GM06990 (cell line): ENCODE measurements at regions not wholly inside any gene's neighbourhood (a gene's known extent, or its start where the extent isn't known, plus 50 kb on each side); places are given as distances from the start of the nearest gene placed in this dataset.

Experiments
- DNase-seq: peaks from one replicate; pipeline ENCODE4 v3.0.0-alpha.2; 2011; ENCODE audit not compliant: insufficient read length; ENCODE audit errors: extremely low read depth
- H3K27me3 ChIP-seq: replicated peaks from 2 replicates; pipeline ENCODE4 v1.6.0; 2011; ENCODE audit warnings: low read length; ENCODE audit not compliant: control insufficient read depth, insufficient read depth
- H3K36me3 ChIP-seq: 2 replicates; pipeline ENCODE4 v1.5.1; 2011; ENCODE audit warnings: low read length; ENCODE audit not compliant: control insufficient read depth, insufficient read depth
- H3K4me3 ChIP-seq: replicated peaks from 2 replicates; pipeline ENCODE4 v1.5.1; 2011; ENCODE audit warnings: low read depth, mild to moderate bottlenecking, control low read depth, low read length
- CTCF ChIP-seq: IDR thresholded peaks from 2 replicates; pipeline ENCODE4 v1.5.1; 2011; ENCODE audit warnings: low read length, control low read depth, mild to moderate bottlenecking, inconsistent platforms; ENCODE audit not compliant: insufficient read depth, poor library complexity, severe bottlenecking

DNA sequence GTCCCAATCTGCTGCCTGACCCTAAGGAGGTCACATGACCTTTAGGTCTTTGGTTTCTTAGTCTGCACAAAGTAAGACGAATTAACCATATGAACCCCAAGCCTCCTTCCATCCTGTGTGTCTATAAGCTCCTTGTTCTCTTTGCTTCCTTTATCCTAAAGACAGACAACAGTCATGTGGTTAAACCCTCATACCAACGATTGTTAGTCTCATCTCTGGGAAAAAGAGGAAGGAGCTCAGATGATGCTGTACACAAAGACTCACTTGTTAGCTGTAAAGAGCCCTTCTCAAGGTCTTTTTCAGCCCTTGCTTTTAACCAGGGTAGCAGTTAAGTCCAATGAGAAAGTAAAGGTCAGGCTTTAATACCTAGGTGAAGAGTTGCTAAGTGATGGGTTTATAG is 443.7 kb downstream of the TNS1 start:
- H3K27me3 ChIP-seq, result peaks cover 3% of the 10 kb centered on the region
- no peak for DNase-seq
- no peak overlapping the region for H3K4me3 ChIP-seq
- no peaks in the 10 kb centered on the region for H3K36me3 ChIP-seq
- no peak for TF ChIP-seq CTCF

GRCh38 chr2:217555081-217555876 is 447.5 kb downstream of the TNS1 start:
- Histone ChIP-seq H3K36me3 (no peaks in the 10 kb centered on the region), H3K27me3 (peaks cover 3% of the 10 kb centered on the region), H3K4me3 (no peak overlapping the region)
- TF ChIP-seq CTCF, result no peak
- no peak for DNase-seq

GRCh38 chr2:217553679-217554078 is 449.1 kb downstream of the TNS1 start:
- no peak for TF ChIP-seq CTCF
- Histone ChIP-seq H3K36me3 (no peaks in the 10 kb centered on the region), H3K27me3 (peaks cover 3% of the 10 kb centered on the region), H3K4me3 (no peak overlapping the region)
- DNase-seq, result no peak

- no peak for TF ChIP-seq CTCF
These were observed 449.6 kb downstream of the TNS1 start for GRCh38 chr2:217553202-217553601.

DNA sequence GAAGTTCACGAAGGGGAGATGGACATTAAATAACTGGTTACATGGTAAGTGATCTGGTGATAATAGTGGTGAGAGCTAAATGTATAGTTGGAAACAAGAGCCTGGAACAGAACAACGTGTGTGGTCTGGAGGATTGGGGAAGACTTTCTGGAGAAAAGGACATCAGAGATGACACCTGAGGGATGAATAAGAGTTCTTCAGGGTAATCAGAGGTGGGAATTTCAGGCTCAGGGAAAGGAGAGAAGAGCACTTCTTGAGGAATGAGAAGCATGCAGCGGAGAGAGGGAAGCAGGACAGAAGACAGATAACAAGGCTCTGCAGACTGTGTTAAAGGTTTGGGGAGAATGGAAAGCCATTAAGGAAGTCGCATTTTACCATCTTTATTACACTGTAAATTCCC is 450.7 kb downstream of the TNS1 start:
- no peak for TF ChIP-seq CTCF
- Histone ChIP-seq H3K27me3 (no peaks in the 10 kb centered on the region; the same call in 1 of the 2 replicates), H3K4me3 (no peak overlapping the region), H3K36me3 (no peaks in the 10 kb centered on the region)
- no peak for DNase-seq

More at GRCh38 chr2:217553202-217553601, 449.6 kb downstream of the TNS1 start:
- H3K27me3 ChIP-seq, result peaks cover 3% of the 10 kb centered on the region
- no peaks in the 10 kb centered on the region for H3K36me3 ChIP-seq
- H3K4me3 ChIP-seq, result no peak overlapping the region
- DNase-seq, result no peak
